Esophagus squamous epithelium (tissue), 5 donors: ENCODE measurements at regions not wholly inside any gene's neighbourhood (a gene's known extent, or its start where the extent isn't known, plus 50 kb on each side); places are given as distances from the start of the nearest gene placed in this dataset.

Source experiments
- DNase-seq: peaks from one replicate; lab custom pipeline; 2025; lab: John Stamatoyannopoulos, UW
- H3K27ac ChIP-seq, 4 donors: fragments of 200-600 bp; sonication (generic); one replicate each; pipeline ENCODE4 v1.5.1; 2016 to 2019; ENCODE audit warnings: mild to moderate bottlenecking in 1 of 4
- H3K27me3 ChIP-seq, 4 donors: fragments of 200-600 bp; sonication (generic); 1 replicate in 3 of 4; 2 replicates in 1 of 4; pipeline versions ENCODE4 v1.5.1 to v1.6.0; 2017 to 2021; ENCODE audit warnings: antibody characterized with exemption in 1 of 4
- H3K36me3 ChIP-seq, 3 donors: fragments of 200-600 bp; sonication (generic); one replicate each; pipeline ENCODE4 v1.5.1; 2016 to 2019
- H3K4me1 ChIP-seq, 3 donors: fragments of 200-600 bp; sonication (generic); one replicate each; pipeline ENCODE4 v1.5.1; 2017 to 2019
- H3K4me3 ChIP-seq, 4 donors: fragments of 200-600 bp; sonication (generic); 1 replicate in 3 of 4; 2 replicates in 1 of 4; pipeline ENCODE4 v1.5.1; 2016 to 2019; ENCODE audit warnings: mild to moderate bottlenecking in 2 of 4, moderate library complexity in 1 of 4
- H3K9me3 ChIP-seq, 3 donors: fragments of 200-600 bp; sonication (generic); one replicate each; pipeline ENCODE4 v1.5.1; 2016 to 2019
- CTCF ChIP-seq, 6 experiments: fragments of 450-650 bp in 4 of 6; fragments of 200-600 bp in 2 of 6; sonication (generic) in 2 of 6; IDR thresholded peaks; one replicate each; pipeline ENCODE4 v1.5.1; 2016 to 2019; ENCODE audit warnings: antibody characterized with exemption in 6 of 6, mild to moderate bottlenecking in 4 of 6, moderate library complexity in 4 of 6
- POLR2A ChIP-seq, 4 donors: fragments of 450-650 bp; IDR thresholded peaks; one replicate each; pipeline ENCODE4 v1.6.1; 2017; ENCODE audit warnings: antibody characterized with exemption in 4 of 4, mild to moderate bottlenecking in 4 of 4, moderate library complexity in 3 of 4
- WGBS, 2 donors: methylation state at CpG; one replicate each; pipeline ENCODE4 v1.1.5; 2018; 5-methylcytosine and 5-hydroxymethylcytosine counted together
- intact Hi-C: fragments of 100-400 bp; cut with DNase I; formaldehyde crosslinking; loops from one replicate; pipeline ENCODE4 v1.15.0; 2022
- donor health status: DM: yes; HTN: yes; CAD: no.

DNA sequence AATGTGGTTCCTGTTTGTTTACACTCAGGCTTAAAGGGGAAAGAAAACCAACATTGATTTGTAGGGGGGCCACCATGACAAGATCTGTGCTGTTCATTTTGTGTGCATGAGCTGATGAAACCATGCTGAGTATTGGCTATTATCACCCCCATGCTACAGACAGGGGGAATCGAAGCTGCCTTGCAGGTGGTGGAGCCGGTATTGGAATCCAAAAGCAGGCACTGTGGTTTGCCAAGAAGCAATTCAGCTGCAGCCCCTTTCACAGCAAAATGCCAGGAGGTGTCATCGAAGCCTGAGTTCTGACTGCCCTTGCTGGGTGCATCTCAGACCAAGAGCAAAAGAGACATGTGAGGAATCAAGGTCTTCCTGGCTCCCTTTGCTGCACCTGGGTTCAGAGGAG lies 221.9 kb downstream of the UXS1 start:
- no peak for DNase-seq
- no peak for TF ChIP-seq CTCF (IDR thresholded peaks at IDR 0.05)
- TF ChIP-seq POLR2A (IDR thresholded peaks at IDR 0.05), result no peak
- H3K4me1 ChIP-seq, result no peaks in the 10 kb centered on the region
- H3K36me3 ChIP-seq, result no peaks in the 10 kb centered on the region
- H3K27ac ChIP-seq, result no peak overlapping the region
- H3K27me3 ChIP-seq, result no peaks in the 10 kb centered on the region
- intact Hi-C loops, result no loop called here
- no peak overlapping the region for H3K4me3 ChIP-seq
- no peaks in the 10 kb centered on the region for H3K9me3 ChIP-seq
- 41 to 61% methylated on average over 2 of the region's 3 CpGs for WGBS, 2 donors

DNA sequence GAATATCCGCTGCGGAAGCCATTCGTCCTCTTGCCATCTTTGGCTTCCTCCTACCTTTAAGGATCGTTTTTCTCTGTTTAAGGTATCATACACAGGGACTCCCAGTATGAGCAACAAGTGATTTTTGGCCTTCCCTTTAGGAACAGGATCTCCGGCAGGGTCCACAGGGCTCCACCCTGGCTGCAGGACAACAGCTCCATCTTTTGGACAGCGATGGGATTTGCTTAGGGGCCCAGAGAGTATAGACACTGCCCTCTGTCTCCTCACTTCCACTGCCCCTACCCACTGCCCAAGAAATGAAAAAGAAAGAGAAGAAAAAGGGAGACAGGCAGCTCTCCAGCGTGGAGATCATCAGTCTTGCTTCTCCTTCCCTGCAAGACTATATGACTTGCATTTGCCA lies 224.5 kb downstream of the UXS1 start:
- Histone ChIP-seq H3K4me3 (no peak overlapping the region), H3K9me3 (no peaks in the 10 kb centered on the region), H3K27ac (no peak overlapping the region), H3K27me3 (no peaks in the 10 kb centered on the region), H3K36me3 (no peaks in the 10 kb centered on the region), H3K4me1 (no peaks in the 10 kb centered on the region)
- intact Hi-C loops, result no loop called here
- TF ChIP-seq POLR2A (IDR thresholded peaks at IDR 0.05), result no peak
- TF ChIP-seq CTCF (IDR thresholded peaks at IDR 0.05), result peak in 2 of 6 experiments; percentile 32 to 54
- DNase-seq, result no peak
- 78 to 86% methylated on average over 7 of the region's 7 CpGs for WGBS, 2 donors

GRCh38 chr2:105962221-105962620 lies 217.5 kb downstream of the NCK2 start:
- Histone ChIP-seq H3K27ac (no peak overlapping the region), H3K27me3 (no peaks in the 10 kb centered on the region), H3K36me3 (no peaks in the 10 kb centered on the region), H3K4me3 (no peak overlapping the region), H3K9me3 (no peaks in the 10 kb centered on the region), H3K4me1 (no peaks in the 10 kb centered on the region)
- DNase-seq, result no peak
- 88 to 89% methylated on average over 6 of the region's 6 CpGs for WGBS, 2 donors
- no peak for TF ChIP-seq CTCF (IDR thresholded peaks at IDR 0.05)
- TF ChIP-seq POLR2A (IDR thresholded peaks at IDR 0.05), result no peak
- intact Hi-C loops, result no loop called here

- H3K9me3 ChIP-seq, result no peaks in the 10 kb centered on the region
- no peaks in the 10 kb centered on the region for H3K4me1 ChIP-seq
- H3K36me3 ChIP-seq, result no peaks in the 10 kb centered on the region
- H3K4me3 ChIP-seq, result no peak overlapping the region
- no peaks in the 10 kb centered on the region for H3K27me3 ChIP-seq
- intact Hi-C loops, result no loop called here
- TF ChIP-seq POLR2A (IDR thresholded peaks at IDR 0.05) (no peak), CTCF (IDR thresholded peaks at IDR 0.05) (no peak)
- DNase-seq, result no peak
- 83 to 85% methylated on average over 5 of the region's 6 CpGs for WGBS, 2 donors
- no peak overlapping the region for H3K27ac ChIP-seq
Measured at GRCh38 chr2:105961599-105962146, 217.0 kb downstream of the NCK2 start.

GRCh38 chr2:105959357-105959756 lies 214.6 kb downstream of the NCK2 start:
- Histone ChIP-seq H3K4me1 (no peaks in the 10 kb centered on the region), H3K27me3 (peaks cover 0 to 5% (median 0%) of the 10 kb centered on the region in 4 donors), H3K36me3 (no peaks in the 10 kb centered on the region), H3K27ac (no peak overlapping the region), H3K9me3 (no peaks in the 10 kb centered on the region), H3K4me3 (no peak overlapping the region)
- TF ChIP-seq POLR2A (IDR thresholded peaks at IDR 0.05) (no peak), CTCF (IDR thresholded peaks at IDR 0.05) (no peak)
- DNase-seq, result no peak
- WGBS, 2 donors, result 90 to 92% methylated on average over 3 to 4 of the region's 4 CpGs
- intact Hi-C loops, result no loop called here
